T-cell (primary cell): ENCODE measurements at regions not wholly inside any gene's neighbourhood (a gene's known extent, or its start where the extent isn't known, plus 50 kb on each side); places are given as distances from the start of the nearest gene placed in this dataset.

Source experiments
- ATAC-seq, 4 experiments: fragments of 200-7000 bp in 3 of 4; fragments of 150-1000 bp in 1 of 4; cut with Tn5 transposase; replicated peaks in 1 of 4; 1 replicate in 3 of 4; 2 replicates in 1 of 4; pipeline ENCODE4 v1.10.0; 2021; ENCODE audit warnings: moderate library complexity in 3 of 4, mild to moderate bottlenecking in 2 of 4, moderate number of reproducible peaks in 1 of 4
- CTCF ChIA-PET, 2 donors: fragments of 300-600 bp; sonication (Branson Sonifier 250); formaldehyde crosslinking; loops; one replicate each; lab custom pipeline; 2022; ENCODE audit warnings: antibody characterized with exemption in 2 of 2; lab: Charles Lee
- POLR2A ChIA-PET, 2 donors: fragments of 300-600 bp; sonication (Branson Sonifier 250); formaldehyde crosslinking; loops; one replicate each; lab custom pipeline; 2022; ENCODE audit warnings: antibody characterized with exemption in 2 of 2; lab: Charles Lee
- DNase-seq, 35 experiments: peaks; one replicate each; pipeline versions ENCODE4 v3.0.0 to v3.0.0-alpha.2; 2013 to 2023
- H3K27ac ChIP-seq: one replicate; pipeline ENCODE4 v1.5.1; 2013; ENCODE audit warnings: low read length
- H3K27me3 ChIP-seq, 2 experiments: replicated peaks in 1 of 2; 1 replicate in 1 of 2; 2 replicates in 1 of 2; pipeline versions ENCODE4 v1.6.1 to v1.7.0; 2013; ENCODE audit warnings: low read length in 1 of 2, mixed read lengths in 1 of 2; ENCODE audit not compliant: control insufficient read depth in 2 of 2, insufficient read depth in 2 of 2; ENCODE audit errors: extremely low read depth in 1 of 2
- H3K36me3 ChIP-seq, 2 donors: 1 replicate in 1 of 2; 2 replicates in 1 of 2; pipeline versions ENCODE4 v1.6.1 to v1.7.0; 2013; ENCODE audit warnings: low read length in 1 of 2; ENCODE audit not compliant: control insufficient read depth in 2 of 2, insufficient read depth in 1 of 2; ENCODE audit errors: extremely low read depth in 1 of 2
- H3K4me1 ChIP-seq, 2 experiments: 1 replicate in 1 of 2; 2 replicates in 1 of 2; pipeline versions ENCODE4 v1.6.1 to v1.7.0; 2013; ENCODE audit warnings: low read length in 2 of 2, mixed read lengths in 1 of 2; ENCODE audit not compliant: insufficient read depth in 2 of 2, control insufficient read depth in 1 of 2; ENCODE audit errors: extremely low read depth in 1 of 2
- H3K4me3 ChIP-seq, 2 donors: 1 replicate in 1 of 2; 2 replicates in 1 of 2; pipeline versions ENCODE4 v1.5.1 to v1.7.0; 2013; ENCODE audit warnings: mild to moderate bottlenecking in 2 of 2, low read length in 1 of 2, moderate library complexity in 1 of 2; ENCODE audit not compliant: control insufficient read depth in 1 of 2; ENCODE audit errors: extremely low read depth in 1 of 2
- H3K9me3 ChIP-seq: 2 replicates; pipeline ENCODE4 v1.7.0; 2013
- H3K27ac Mint-ChIP-seq, 2 donors: one replicate each; pipeline ENCODE4 v1.8.0; 2020 to 2021; ENCODE audit warnings: mild to moderate bottlenecking in 2 of 2, mixed read lengths in 2 of 2
- H3K27me3 Mint-ChIP-seq, 2 donors: one replicate each; pipeline ENCODE4 v1.8.0; 2021 to 2022; ENCODE audit warnings: mixed read lengths in 2 of 2
- H3K36me3 Mint-ChIP-seq: one replicate; pipeline ENCODE4 v1.8.0; 2021; ENCODE audit warnings: mixed read lengths
- H3K4me1 Mint-ChIP-seq, 3 donors: one replicate each; pipeline ENCODE4 v1.8.0; 2020 to 2022; ENCODE audit warnings: mixed read lengths in 3 of 3, mild to moderate bottlenecking in 1 of 3
- H3K4me3 Mint-ChIP-seq, 3 donors: one replicate each; pipeline ENCODE4 v1.8.0; 2020 to 2022; ENCODE audit warnings: mild to moderate bottlenecking in 3 of 3, mixed read lengths in 3 of 3, moderate library complexity in 3 of 3
- H3K9me3 Mint-ChIP-seq, 3 donors: one replicate each; pipeline ENCODE4 v1.8.0; 2020 to 2022; ENCODE audit warnings: mixed read lengths in 3 of 3
- WGBS: methylation state at CpG from one replicate; pipeline ENCODE4 v1.1.5; 2013; ENCODE audit warnings: missing lambda C conversion rate; ENCODE audit not compliant: insufficient coverage; 5-methylcytosine and 5-hydroxymethylcytosine counted together

- POLR2A ChIA-PET = no interaction called here
- Mint-ChIP-seq H3K4me3 (no peak overlapping the region), H3K4me1 (no peaks in the 10 kb centered on the region), H3K27me3 (peaks cover 21 to 28% of the 10 kb centered on the region in 2 donors), H3K9me3 (no peaks in the 10 kb centered on the region), H3K27ac (no peak overlapping the region), H3K36me3 (no peaks in the 10 kb centered on the region)
- H3K4me1 ChIP-seq = no peaks in the 10 kb centered on the region
- DNase-seq (no peak), ATAC-seq (no peak)
- H3K36me3 ChIP-seq = no peaks in the 10 kb centered on the region
- H3K27me3 ChIP-seq = peaks cover 0 to 8% of the 10 kb centered on the region in 2 experiments
- CTCF ChIA-PET = no interaction called here
- H3K27ac ChIP-seq = no peak overlapping the region
- 40% methylated on average over 1 of the region's 2 CpGs for WGBS
- H3K4me3 ChIP-seq = no peak overlapping the region
- H3K9me3 ChIP-seq = no peaks in the 10 kb centered on the region
Observed at GRCh38 chr1:209527372-209527771, 56.1 kb upstream of the CAMK1G start.

- H3K27ac ChIP-seq = no peak overlapping the region
- no peak overlapping the region for H3K4me3 Mint-ChIP-seq
- H3K9me3 Mint-ChIP-seq = no peaks in the 10 kb centered on the region
- 100% methylated on average over 3 of the region's 9 CpGs for WGBS
- H3K36me3 Mint-ChIP-seq = no peaks in the 10 kb centered on the region
- DNase-seq (no peak), ATAC-seq (no peak)
- no peaks in the 10 kb centered on the region for H3K4me1 Mint-ChIP-seq
- no peak overlapping the region for H3K4me3 ChIP-seq
- H3K4me1 ChIP-seq = no peaks in the 10 kb centered on the region
- ChIA-PET CTCF (no interaction called here), POLR2A (no interaction called here)
- peaks cover 0 to 8% of the 10 kb centered on the region in 2 experiments for H3K27me3 ChIP-seq
- H3K9me3 ChIP-seq = no peaks in the 10 kb centered on the region
- H3K27ac Mint-ChIP-seq = no peak overlapping the region
- peaks cover 22 to 30% of the 10 kb centered on the region in 2 donors for H3K27me3 Mint-ChIP-seq
- H3K36me3 ChIP-seq = no peaks in the 10 kb centered on the region
Observed at GRCh38 chr1:209527993-209528717, 55.4 kb upstream of the CAMK1G start.

- Mint-ChIP-seq H3K4me1 (no peaks in the 10 kb centered on the region), H3K9me3 (no peaks in the 10 kb centered on the region), H3K36me3 (no peaks in the 10 kb centered on the region), H3K4me3 (no peak overlapping the region), H3K27ac (no peak overlapping the region), H3K27me3 (peaks cover 21 to 30% of the 10 kb centered on the region in 2 donors)
- Histone ChIP-seq H3K9me3 (no peaks in the 10 kb centered on the region), H3K36me3 (no peaks in the 10 kb centered on the region), H3K27ac (no peak overlapping the region), H3K4me3 (no peak overlapping the region), H3K27me3 (peaks cover 0 to 8% of the 10 kb centered on the region in 2 experiments), H3K4me1 (no peaks in the 10 kb centered on the region)
- ChIA-PET CTCF (no interaction called here), POLR2A (no interaction called here)
- 50% methylated on average over 2 of the region's 3 CpGs for WGBS
- ATAC-seq (no peak), DNase-seq (no peak)
Observed at GRCh38 chr1:209529233-209529632, 54.3 kb upstream of the CAMK1G start.

- Histone ChIP-seq H3K4me1 (no peaks in the 10 kb centered on the region), H3K27ac (no peak overlapping the region), H3K9me3 (no peaks in the 10 kb centered on the region), H3K27me3 (peaks cover 0 to 6% of the 10 kb centered on the region in 2 experiments), H3K4me3 (no peak overlapping the region), H3K36me3 (no peaks in the 10 kb centered on the region)
- ChIA-PET POLR2A (no interaction called here), CTCF (no interaction called here)
- H3K27ac Mint-ChIP-seq = no peak overlapping the region
- ATAC-seq (no peak), DNase-seq (no peak)
- H3K27me3 Mint-ChIP-seq = peaks cover 17 to 29% of the 10 kb centered on the region in 2 donors
- no CpG with 5 or more reads among the region's 4 CpGs for WGBS
- H3K36me3 Mint-ChIP-seq = no peaks in the 10 kb centered on the region
- H3K4me1 Mint-ChIP-seq = no peaks in the 10 kb centered on the region
- no peaks in the 10 kb centered on the region for H3K9me3 Mint-ChIP-seq
- no peak overlapping the region for H3K4me3 Mint-ChIP-seq
Observed at GRCh38 chr1:209531006-209531405, 52.5 kb upstream of the CAMK1G start.

- Histone ChIP-seq H3K9me3 (no peaks in the 10 kb centered on the region), H3K36me3 (no peaks in the 10 kb centered on the region), H3K27me3 (peaks cover 0 to 6% of the 10 kb centered on the region in 2 experiments), H3K4me3 (no peak overlapping the region), H3K27ac (no peak overlapping the region), H3K4me1 (no peaks in the 10 kb centered on the region)
- ATAC-seq (no peak), DNase-seq (no peak)
- no peaks in the 10 kb centered on the region for H3K9me3 Mint-ChIP-seq
- ChIA-PET CTCF (no interaction called here), POLR2A (no interaction called here)
- 89% methylated on average over 3 of the region's 4 CpGs for whole genome bisulfite sequencing
- H3K27me3 Mint-ChIP-seq = peaks cover 15 to 29% of the 10 kb centered on the region in 2 donors
- H3K4me1 Mint-ChIP-seq = no peaks in the 10 kb centered on the region
- H3K4me3 Mint-ChIP-seq = no peak overlapping the region
- H3K27ac Mint-ChIP-seq = no peak overlapping the region
- H3K36me3 Mint-ChIP-seq = no peaks in the 10 kb centered on the region
Observed at GRCh38 chr1:209531549-209531948, 52.0 kb upstream of the CAMK1G start.
